Natural killer cell treated with Interleukin-12 subunit alpha and Interleukin-12 subunit beta and Interleukin-15 and Interleukin-18, amount 100 ng/mL, for 72 hours (primary cell): ENCODE measurements at regions not wholly inside any gene's neighbourhood (a gene's known extent, or its start where the extent isn't known, plus 50 kb on each side); places are given as distances from the start of the nearest gene placed in this dataset.
A peak's percentile ranks its signal among the peaks of the same experiment; 100 is the strongest.

Source experiments
- ATAC-seq, 2 donors: fragments of 150-1000 bp; cut with Tn5 transposase in 1 of 2; sonication (Bioruptor Pico), chemical (Tn5 transposase) in 1 of 2; 2 replicates each; pipeline ENCODE4 v1.10.0; 2021
- DNase-seq: peaks from one replicate; pipeline ENCODE4 v3.0.0; 2022; ENCODE audit warnings: low spot score
- H3K27ac Mint-ChIP-seq, 2 donors: 1 replicate in 1 of 2; 2 replicates in 1 of 2; pipeline ENCODE4 v1.8.0; 2022; ENCODE audit warnings: mixed read lengths in 2 of 2, mild to moderate bottlenecking in 1 of 2, moderate library complexity in 1 of 2
- H3K27me3 Mint-ChIP-seq, 2 donors: 1 replicate in 1 of 2; 2 replicates in 1 of 2; pipeline ENCODE4 v1.8.0; 2022; ENCODE audit warnings: mixed read lengths in 2 of 2
- H3K36me3 Mint-ChIP-seq: one replicate; pipeline ENCODE4 v1.8.0; 2022; ENCODE audit warnings: mixed read lengths
- H3K4me1 Mint-ChIP-seq, 2 donors: 1 replicate in 1 of 2; 2 replicates in 1 of 2; pipeline ENCODE4 v1.8.0; 2022; ENCODE audit warnings: low read depth in 2 of 2, mixed read lengths in 2 of 2, mild to moderate bottlenecking in 1 of 2
- H3K4me3 Mint-ChIP-seq: one replicate; pipeline ENCODE4 v1.8.0; 2022; ENCODE audit warnings: mixed read lengths
- H3K9me3 Mint-ChIP-seq: 2 replicates; pipeline ENCODE4 v1.8.0; 2022; ENCODE audit warnings: mixed read lengths

DNA sequence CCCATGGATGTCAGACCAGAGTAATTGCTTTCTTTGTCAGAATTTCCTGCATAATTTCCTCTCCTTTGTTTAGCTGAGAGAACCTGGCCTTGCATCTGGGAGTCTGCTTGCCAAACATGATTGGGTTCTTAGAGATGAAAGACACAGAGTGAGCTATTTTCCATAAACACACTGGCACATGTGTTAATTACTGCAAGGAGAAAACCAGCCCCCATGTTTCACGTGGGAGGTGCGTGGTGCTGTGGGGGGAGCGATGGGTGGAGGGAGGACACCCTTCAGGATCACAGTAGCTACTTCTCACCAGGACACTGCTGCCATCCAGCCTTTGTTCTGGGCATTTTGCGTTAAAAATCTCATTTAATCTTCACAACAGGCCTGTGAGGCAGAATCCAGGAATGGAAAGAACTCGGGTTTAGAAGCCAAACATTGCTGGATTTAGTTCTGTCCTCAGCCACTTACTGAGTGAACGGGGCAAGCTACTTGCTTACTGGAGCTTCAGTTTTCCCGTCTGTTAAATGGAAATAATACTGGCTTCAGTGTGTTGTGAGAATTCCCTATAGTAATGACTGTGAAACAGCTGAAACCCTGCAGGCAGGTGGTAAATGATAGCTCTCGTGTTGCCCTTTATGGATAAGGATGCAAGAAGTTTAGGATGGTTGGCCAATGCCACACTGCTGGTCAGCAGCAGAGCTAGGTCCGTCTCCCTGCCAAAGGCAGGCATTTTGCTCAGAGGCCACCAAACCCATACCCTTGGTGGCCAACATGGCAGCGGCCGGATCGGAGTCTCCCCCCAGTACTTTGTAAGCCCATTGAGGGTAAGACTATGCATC, 100.1 kb upstream of the ASAP2 start:
- no peak overlapping the region for H3K4me3 Mint-ChIP-seq
- H3K27ac Mint-ChIP-seq: no peak overlapping the region
- peaks cover 0 to 9% of the 10 kb centered on the region in 2 donors for H3K27me3 Mint-ChIP-seq
- H3K4me1 Mint-ChIP-seq: peaks cover 0 to 5% of the 10 kb centered on the region in 2 donors
- H3K36me3 Mint-ChIP-seq: no peaks in the 10 kb centered on the region
- DNase-seq (no peak), ATAC-seq (no peak)
- H3K9me3 Mint-ChIP-seq: no peaks in the 10 kb centered on the region

DNA sequence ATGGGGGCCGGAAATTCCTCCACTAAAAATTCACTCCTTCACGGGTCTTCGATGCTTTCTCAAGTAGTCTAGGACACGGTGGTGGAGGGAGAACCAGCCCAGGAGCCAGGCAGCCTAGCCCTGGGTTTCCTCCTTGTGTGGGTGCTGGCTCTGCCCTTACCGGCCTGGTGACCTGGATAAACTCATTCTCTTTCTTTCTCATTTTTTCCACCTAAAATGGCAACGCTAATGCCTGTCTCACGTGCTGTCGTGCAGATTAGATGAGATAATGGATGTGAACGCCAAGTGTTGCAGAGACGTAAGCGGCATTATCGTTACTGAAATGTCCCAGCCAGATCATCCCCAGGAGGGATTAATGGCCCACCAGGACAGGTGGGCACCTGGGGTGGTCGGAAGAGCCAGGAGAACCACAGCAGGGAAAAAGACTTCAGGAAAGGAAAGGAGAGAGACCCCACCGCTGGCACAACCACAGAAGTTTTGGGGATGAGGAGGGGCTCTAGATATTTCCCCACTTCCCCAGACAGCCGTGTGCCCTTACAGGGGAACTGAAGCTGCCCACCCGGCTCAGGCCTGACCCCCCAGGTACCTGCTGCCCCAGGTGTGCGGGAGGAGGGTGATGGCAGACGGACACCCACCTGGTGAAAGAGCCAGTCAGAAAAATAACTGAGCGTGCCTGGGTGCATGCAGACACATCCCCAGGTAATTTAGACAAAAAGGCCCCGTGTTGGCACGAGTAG, 100.8 kb upstream of the ASAP2 start:
- Mint-ChIP-seq H3K27ac (no peak overlapping the region), H3K36me3 (no peaks in the 10 kb centered on the region), H3K4me3 (no peak overlapping the region), H3K9me3 (no peaks in the 10 kb centered on the region), H3K4me1 (peaks cover 0 to 5% of the 10 kb centered on the region in 2 donors), H3K27me3 (peaks cover 0 to 12% of the 10 kb centered on the region in 2 donors)
- no peak for DNase-seq
- no peak for ATAC-seq

DNA sequence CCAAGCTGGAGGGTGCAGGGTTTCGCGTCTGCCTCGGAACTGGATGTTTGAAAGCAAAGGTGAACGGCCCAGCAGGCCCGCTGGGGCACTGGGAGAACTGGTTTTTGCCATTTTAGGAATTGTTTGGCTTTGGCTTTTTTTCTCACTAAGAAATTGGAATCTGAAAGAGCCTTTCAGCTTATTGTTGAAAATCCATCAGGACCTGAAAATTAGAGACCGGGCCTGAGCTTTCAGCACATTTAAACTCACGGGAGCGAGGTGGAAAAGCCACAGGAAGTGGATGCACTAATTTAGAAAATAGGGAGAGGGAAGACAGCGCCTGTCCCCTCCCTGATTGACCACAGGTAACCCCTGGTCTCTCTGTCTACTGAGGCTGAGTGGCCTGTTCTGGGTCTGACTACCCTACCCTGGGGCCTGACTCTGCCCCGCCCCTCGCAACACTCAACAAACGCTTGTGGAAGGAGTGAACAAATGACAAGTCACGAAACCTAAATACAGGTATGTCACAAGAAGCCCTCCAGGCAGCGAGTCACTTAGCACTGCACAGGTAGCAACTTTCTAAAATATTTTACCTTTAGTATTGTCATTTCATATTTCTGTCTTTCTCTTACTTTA, 100.3 kb upstream of the MBOAT2 start:
- H3K4me3 Mint-ChIP-seq: no peak overlapping the region
- no peak for ATAC-seq
- H3K27ac Mint-ChIP-seq: no peak overlapping the region
- H3K27me3 Mint-ChIP-seq: peaks cover 0 to 15% of the 10 kb centered on the region in 2 donors
- H3K4me1 Mint-ChIP-seq: peaks cover 0 to 5% of the 10 kb centered on the region in 2 donors
- no peak for DNase-seq
- no peaks in the 10 kb centered on the region for H3K9me3 Mint-ChIP-seq
- H3K36me3 Mint-ChIP-seq: no peaks in the 10 kb centered on the region

DNA sequence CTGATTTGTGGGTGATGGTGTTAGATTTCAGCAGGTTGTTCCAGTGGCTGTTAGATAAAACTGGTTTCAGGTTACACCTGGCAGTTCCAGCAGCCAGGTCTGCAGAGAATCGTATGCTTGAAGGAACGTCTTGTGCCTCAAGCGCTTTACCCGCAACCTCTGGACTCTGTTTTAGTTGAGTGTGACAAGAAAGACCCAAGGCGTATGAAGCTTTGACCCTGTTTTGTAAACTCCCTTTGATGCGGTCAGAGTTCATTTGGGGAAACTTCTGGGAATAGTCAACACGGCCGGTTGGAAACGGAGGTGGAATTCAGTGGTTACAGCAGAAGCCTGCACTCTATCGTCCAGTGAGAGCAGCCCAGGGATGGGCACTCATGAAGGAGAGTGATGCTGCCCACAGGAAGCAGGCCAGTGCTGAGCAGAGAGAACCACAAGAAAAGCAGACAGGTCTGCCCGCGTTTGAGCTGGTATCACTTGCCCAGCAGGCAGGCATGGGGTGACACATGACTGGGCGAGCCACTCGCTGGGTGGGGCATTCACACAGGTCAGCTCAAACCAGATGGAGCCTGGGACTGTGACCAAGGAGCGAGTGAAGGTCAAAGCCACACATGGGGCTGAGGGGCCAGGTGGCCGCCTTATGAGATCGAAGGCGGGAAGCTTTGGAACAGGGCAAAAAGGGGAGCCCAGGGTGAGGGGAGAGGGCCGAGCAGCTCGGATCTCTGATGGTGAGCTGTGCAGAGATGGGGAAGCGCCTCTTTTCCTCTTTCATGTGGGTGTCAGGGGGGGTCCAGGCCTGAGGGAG, 99.6 kb upstream of the MBOAT2 start:
- H3K27ac Mint-ChIP-seq: no peak overlapping the region
- H3K4me3 Mint-ChIP-seq: no peak overlapping the region
- H3K9me3 Mint-ChIP-seq: no peaks in the 10 kb centered on the region
- H3K36me3 Mint-ChIP-seq: no peaks in the 10 kb centered on the region
- ATAC-seq (peak in 1 of 2 donors; percentile 14), DNase-seq (no peak)
- peaks cover 0 to 15% of the 10 kb centered on the region in 2 donors for H3K27me3 Mint-ChIP-seq
- peaks cover 0 to 5% of the 10 kb centered on the region in 2 donors for H3K4me1 Mint-ChIP-seq

DNA sequence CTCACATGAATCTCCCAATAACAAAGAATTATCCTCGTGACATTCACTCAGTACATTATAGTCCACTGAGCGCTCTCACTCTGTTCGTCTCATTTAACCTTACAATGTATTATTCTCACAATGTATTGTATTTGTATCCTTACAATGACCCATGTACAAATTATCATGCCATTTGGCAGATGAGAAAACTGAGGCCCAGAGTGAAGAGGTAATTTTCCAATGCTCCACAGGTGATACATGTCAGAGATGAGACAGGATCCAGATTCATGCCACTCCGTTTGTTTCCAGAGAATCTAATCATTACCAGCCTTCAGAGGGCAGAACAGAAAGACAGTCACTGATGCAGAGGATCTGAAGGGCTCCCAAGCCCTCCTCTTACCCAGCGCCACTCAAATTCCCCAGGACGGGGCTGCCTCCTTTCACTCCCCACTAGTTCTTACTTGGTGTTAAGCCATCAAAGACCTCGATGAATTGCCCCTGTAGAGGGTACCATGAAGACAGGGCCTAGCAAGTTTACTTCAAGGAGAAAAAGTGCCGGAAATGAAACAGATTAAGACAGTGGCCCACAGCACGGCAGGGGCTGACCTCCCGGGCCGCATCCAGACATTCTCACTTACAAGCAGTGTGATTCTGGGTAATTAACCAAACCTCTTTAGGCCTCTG, 98.4 kb upstream of the MBOAT2 start:
- Mint-ChIP-seq H3K9me3 (no peaks in the 10 kb centered on the region), H3K27ac (no peak overlapping the region), H3K4me3 (no peak overlapping the region), H3K4me1 (peaks cover 0 to 5% of the 10 kb centered on the region in 2 donors), H3K36me3 (no peaks in the 10 kb centered on the region), H3K27me3 (peaks cover 0 to 18% of the 10 kb centered on the region in 2 donors)
- ATAC-seq (no peak), DNase-seq (no peak)

DNA sequence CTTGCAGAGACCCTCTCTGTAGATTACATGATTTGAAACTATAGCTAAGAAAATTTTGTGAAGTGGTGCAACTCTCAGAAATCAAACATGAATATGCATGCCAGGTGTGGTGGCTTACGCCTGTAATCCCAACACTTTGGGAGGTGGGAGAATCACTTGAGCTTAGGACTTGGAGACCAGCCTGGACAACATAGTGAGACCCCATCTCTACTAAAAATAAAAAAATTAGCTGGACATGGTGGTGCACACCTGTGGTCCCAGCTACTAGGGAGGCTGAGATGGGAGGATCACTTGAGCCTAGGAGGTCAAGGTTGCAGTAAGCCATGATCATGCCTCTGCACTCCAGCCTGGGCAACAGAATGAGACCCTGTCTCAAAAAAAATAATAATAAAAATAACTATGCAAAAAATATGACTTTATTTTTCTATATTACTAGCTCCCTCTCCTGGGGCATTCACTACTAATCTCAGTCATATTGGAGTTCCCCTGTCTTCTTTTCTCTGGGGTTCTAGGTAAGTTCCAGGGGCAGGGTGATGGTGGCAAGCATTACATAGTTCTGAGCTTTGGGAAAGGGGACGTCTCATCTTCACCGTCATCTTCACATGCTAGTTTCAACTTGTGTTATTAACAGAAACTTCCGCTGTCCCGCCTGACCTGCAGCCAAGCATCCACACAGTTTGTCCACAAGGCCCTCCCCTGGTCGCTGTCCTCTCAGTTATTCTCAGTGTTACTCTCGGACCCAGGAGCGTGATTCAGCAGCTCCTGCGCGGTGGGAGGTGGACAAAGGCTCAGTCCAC, 96.8 kb upstream of the MBOAT2 start:
- H3K27me3 Mint-ChIP-seq: peaks cover 0 to 19% of the 10 kb centered on the region in 2 donors
- H3K4me1 Mint-ChIP-seq: peaks cover 0 to 5% of the 10 kb centered on the region in 2 donors
- no peak overlapping the region for H3K27ac Mint-ChIP-seq
- ATAC-seq (no peak), DNase-seq (no peak)
- H3K4me3 Mint-ChIP-seq: no peak overlapping the region
- no peaks in the 10 kb centered on the region for H3K36me3 Mint-ChIP-seq
- H3K9me3 Mint-ChIP-seq: no peaks in the 10 kb centered on the region

DNA sequence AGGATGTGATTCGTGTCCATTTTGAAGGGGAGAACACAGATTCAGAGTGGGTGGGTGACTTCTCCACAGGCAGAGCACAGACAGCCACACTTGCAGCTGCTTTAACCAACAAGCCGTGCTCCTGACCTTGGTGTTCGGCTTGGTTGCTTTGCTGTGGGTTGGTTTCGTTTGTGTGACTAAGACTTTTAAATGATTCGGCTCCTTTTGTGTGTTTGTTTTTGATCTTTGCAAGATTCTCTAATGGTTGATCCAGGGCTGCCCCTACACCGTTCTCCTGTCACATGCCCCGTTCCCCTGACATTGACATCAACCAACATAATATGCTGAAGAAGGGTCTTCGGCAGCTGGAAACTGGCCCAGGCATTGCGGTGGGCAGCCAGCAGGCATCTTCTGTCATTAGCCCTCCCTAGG, 95.9 kb upstream of the MBOAT2 start:
- H3K27ac Mint-ChIP-seq: no peak overlapping the region
- no peaks in the 10 kb centered on the region for H3K9me3 Mint-ChIP-seq
- H3K4me3 Mint-ChIP-seq: no peak overlapping the region
- no peak for DNase-seq
- peaks cover 0 to 5% of the 10 kb centered on the region in 2 donors for H3K4me1 Mint-ChIP-seq
- ATAC-seq: no peak
- peaks cover 0 to 21% of the 10 kb centered on the region in 2 donors for H3K27me3 Mint-ChIP-seq
- H3K36me3 Mint-ChIP-seq: no peaks in the 10 kb centered on the region

DNA sequence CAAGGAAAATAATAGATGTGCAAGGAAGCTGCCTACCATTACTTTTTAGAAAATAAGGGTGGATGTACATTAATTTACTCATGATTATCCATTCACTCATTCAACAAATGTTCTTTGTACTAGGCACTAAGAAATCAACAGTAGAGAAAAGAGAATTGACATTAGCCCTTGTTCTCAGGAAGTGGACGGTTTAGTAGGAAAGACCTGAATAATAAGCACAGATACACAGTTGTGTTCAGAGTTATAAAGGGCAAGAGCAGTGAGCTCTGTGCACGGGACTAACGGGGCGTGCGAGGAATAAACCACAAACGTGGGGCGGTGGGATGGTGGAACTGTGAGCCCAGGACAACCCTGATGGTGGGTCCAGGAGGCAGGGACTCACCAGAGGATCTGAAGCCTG, 94.4 kb upstream of the MBOAT2 start:
- Mint-ChIP-seq H3K4me1 (peaks cover 0 to 5% of the 10 kb centered on the region in 2 donors), H3K9me3 (no peaks in the 10 kb centered on the region), H3K4me3 (no peak overlapping the region), H3K27me3 (peaks cover 14 to 22% of the 10 kb centered on the region in 2 donors), H3K27ac (no peak overlapping the region), H3K36me3 (no peaks in the 10 kb centered on the region)
- ATAC-seq: no peak
- DNase-seq: no peak

DNA sequence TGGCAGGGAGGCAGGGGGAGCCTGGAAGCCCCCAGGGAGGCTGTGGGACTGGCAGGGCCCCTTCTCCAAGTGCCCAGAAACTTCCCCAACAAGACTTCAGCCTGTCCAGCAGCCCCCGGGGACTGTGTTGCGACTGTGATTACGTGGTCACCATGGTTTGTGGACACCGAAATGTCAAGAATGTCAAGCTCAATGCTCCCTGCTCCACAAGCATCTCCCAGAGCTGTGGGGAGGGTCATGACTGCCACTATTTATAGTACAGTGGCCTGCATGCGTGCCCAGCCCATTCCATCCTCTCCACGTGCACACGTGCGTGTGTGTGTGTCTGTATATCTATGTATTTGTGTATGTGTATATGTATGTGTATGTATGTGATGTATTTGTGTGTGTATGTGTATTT, 93.8 kb upstream of the MBOAT2 start:
- Mint-ChIP-seq H3K27ac (no peak overlapping the region), H3K9me3 (no peaks in the 10 kb centered on the region), H3K36me3 (no peaks in the 10 kb centered on the region)

DNA sequence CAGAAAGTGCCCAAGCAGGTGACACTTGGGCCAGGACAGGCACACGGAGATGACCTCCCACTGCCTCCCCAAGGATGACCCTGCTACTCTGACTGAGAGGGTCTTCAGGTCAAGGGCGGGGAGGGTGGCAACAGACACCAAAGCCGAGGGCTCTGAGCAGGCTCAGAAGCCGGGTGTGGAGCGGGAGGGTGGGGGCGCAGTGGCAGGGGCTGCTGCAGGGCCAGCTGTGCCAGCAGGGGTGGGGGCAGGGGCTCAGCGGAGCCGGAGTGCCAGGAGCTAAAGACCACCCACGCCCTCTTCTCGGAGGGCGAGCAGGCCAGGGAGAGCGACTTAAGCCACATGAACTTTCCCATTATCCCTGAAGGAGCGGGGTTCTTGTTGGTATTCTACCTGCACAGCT, 93.3 kb upstream of the MBOAT2 start:
- no peaks in the 10 kb centered on the region for H3K9me3 Mint-ChIP-seq
- peaks cover 0 to 5% of the 10 kb centered on the region in 2 donors for H3K4me1 Mint-ChIP-seq
- DNase-seq (no peak), ATAC-seq (no peak)
- H3K27ac Mint-ChIP-seq: no peak overlapping the region
- H3K4me3 Mint-ChIP-seq: no peak overlapping the region
- H3K27me3 Mint-ChIP-seq: peaks cover 24 to 27% of the 10 kb centered on the region in 2 donors
- no peaks in the 10 kb centered on the region for H3K36me3 Mint-ChIP-seq

More for the DNA sequence above, 93.8 kb upstream of the MBOAT2 start:
- Mint-ChIP-seq H3K4me1 (peaks cover 0 to 5% of the 10 kb centered on the region in 2 donors), H3K27me3 (peaks cover 20 to 25% of the 10 kb centered on the region in 2 donors), H3K4me3 (no peak overlapping the region)
- DNase-seq: no peak
- ATAC-seq: no peak

DNA sequence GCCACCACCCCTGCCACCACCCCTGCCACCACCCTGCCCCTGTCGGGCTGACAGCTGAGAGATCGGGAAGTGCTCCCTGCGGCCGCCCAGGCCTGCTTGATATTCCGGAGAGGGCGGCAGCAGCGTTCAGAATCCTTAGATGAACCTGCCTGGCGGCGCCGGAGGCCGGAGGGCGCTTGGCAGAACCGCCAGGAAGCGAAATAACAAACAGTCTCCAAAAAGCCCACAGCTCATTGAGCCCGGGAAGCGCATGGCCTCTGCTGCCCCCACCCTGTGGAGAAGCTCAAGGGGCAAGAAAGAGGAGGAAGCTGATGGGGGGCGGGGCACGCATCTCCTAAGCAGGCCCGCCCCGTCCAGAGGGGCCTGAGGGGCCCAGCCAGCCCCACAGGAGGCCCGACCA, 92.2 kb upstream of the MBOAT2 start:
- ATAC-seq: no peak
- DNase-seq: no peak
- Mint-ChIP-seq H3K27me3 (peaks cover 23 to 24% of the 10 kb centered on the region in 2 donors), H3K4me1 (peaks cover 0 to 5% of the 10 kb centered on the region in 2 donors), H3K4me3 (no peak overlapping the region), H3K9me3 (no peaks in the 10 kb centered on the region), H3K36me3 (no peaks in the 10 kb centered on the region), H3K27ac (no peak overlapping the region)

DNA sequence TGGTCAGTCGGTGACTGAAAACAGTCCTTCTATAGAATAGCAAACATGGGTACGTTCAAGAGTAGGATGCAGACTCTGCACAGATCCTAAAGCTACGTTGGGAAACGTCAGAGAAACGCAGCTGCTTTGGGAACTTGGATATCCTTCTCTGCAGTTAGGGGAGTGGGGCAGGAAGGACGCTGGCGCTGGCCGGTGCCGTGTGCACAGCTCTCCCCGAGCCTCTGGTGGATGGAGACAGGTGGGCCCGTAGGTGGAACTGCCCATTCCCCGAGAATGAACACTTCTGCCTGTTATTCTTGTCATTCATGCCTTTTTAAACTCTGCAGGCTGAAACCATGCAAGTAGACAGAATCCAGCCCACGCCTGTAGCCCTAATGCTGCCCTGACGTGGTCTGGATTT, 91.7 kb upstream of the MBOAT2 start:
- no peak overlapping the region for H3K27ac Mint-ChIP-seq
- peaks cover 23 to 24% of the 10 kb centered on the region in 2 donors for H3K27me3 Mint-ChIP-seq
- H3K4me3 Mint-ChIP-seq: no peak overlapping the region
- no peaks in the 10 kb centered on the region for H3K36me3 Mint-ChIP-seq
- ATAC-seq (no peak), DNase-seq (no peak)
- no peaks in the 10 kb centered on the region for H3K9me3 Mint-ChIP-seq
- peaks cover 0 to 5% of the 10 kb centered on the region in 2 donors for H3K4me1 Mint-ChIP-seq
